ENCODE measurements at regions not wholly inside any gene's neighbourhood (a gene's known extent, or its start where the extent isn't known, plus 50 kb on each side); places are given as distances from the start of the nearest gene placed in this dataset.
"Not testable (repeated sequence)": the region's sequence is repeated elsewhere in the genome, so short reads cannot be mapped to it uniquely, and the experiment has no call there.

DNA sequence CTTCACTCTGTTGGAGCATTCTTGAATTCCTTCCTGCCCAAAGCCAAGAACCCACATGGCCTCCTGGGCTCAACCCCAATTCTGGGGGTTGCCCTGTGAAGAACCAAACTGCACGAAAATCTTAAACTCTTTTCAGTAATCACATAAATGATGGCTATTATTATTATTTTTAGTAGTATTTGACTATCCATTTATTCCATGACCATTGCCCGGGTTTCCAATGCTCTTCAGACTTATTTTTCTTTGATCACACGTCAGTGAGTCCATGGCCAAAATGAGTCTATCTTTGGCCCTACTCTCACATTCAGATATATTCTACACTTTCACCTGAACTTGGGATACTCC, 185.9 kb downstream of the AVL9 start:
- no peak for DNase-seq (ENCODE audit: low spot score)

DNA sequence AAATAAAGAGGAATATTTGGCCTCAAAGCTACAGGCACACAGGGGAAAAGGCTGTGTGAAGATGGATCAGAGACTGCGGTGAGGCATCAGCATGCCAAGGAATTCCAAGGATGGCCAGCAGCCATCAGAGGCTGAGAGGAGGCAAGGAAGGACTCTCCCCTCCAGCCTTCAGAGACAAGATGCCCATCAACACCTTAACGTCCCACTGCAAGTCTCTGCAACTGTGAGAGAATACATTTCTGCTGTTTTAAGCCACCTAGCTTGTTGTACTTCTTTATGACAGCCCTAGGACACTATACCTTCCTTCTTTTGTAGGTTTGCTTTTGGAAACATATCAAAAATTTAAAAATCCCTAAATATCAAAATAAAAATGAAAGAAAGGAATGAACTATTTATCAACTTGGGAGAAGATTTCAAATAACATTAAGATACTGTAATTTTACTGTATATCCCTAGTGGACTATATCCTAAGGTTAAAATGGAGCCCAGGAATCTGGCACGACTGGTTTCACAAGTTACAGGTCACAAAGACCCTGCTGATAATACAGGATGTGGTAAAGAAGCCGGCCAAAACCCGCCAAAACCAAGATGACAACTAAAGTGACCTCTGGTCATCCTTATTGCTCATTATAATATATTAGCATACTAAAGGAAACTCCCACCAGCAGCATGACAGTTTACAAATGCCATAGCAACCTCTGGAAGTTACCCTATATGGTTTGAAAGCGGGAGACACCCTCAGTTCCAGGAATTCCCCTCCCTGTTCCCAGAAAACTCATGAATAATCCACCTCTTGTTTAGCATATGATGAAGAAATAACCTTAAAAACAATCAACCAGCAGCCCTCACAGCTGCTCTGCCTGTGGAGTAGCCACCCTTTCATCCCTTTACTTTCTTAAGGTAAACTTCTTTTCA, 185.2 kb downstream of the AVL9 start:
- no peak for DNase-seq (ENCODE audit: low spot score)

DNA sequence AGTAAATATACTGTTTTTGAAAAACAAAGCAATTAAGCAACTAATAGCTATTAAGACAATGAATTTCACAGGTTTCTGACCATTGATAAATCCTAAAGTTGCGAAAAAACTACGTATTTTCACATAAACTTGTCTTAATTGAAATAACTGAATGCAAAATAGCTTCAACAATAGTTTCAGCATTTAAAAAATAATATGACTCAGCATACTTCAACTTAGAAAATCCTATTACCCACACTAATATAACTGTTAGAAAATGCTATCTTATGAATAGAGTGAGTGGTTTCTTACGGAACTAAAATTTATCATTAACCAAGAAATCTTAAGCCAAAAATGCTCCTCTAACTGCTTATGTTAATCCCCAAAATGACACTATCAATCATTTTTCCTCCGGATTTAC, 183.9 kb downstream of the AVL9 start:
- no peak for DNase-seq (ENCODE audit: low spot score)

- no peak for DNase-seq (ENCODE audit: low spot score)
Measured at GRCh38 chr7:32677593-32677992, 182.3 kb downstream of the AVL9 start.

- no peak for DNase-seq (ENCODE audit: low spot score)
Measured at GRCh38 chr7:32676249-32676941, 181.1 kb downstream of the AVL9 start.

GRCh38 chr7:32673275-32673983, 178.1 kb downstream of the AVL9 start:
- no peak for DNase-seq (ENCODE audit: low spot score)

GRCh38 chr7:32670110-32671025, 175.1 kb downstream of the AVL9 start:
- DNase-seq (ENCODE audit: low spot score), result no peak

GRCh38 chr7:32669173-32669870, 174.0 kb downstream of the AVL9 start:
- DNase-seq (ENCODE audit: low spot score), result not testable (repeated sequence)

DNA sequence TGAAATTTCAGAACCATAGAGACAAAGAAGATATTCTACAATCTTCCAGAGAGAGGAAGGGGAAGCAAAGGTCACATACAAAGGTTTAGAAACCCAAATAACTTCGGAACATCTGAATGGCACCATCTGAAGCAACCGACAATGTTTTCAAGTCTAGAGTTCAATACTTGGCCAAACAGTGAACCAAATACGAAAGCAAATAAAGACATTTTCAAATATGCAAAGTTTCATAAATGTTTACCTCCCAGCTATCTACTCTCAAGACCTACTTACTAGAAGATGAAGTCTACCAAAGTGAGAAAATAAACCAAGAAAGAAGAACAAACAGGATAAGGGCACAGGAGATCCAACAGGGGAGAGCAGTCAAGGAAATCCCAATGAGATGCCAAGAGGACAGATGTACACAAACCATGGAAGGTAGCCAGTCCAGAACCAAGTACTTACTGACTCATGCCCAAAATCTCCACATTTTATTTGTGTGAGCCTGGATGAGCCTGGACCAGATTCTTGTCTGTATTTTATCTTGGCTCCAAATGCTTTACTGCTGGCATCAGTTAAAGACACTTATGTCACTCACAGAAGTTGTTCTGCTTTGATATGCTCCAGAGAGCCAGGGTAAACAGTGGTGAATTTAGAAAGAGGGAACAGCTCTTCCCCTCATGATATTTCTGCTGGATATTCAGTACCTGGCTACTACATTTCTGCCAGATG, 173.3 kb downstream of the AVL9 start:
- DNase-seq (ENCODE audit: low spot score), result not testable (repeated sequence)

- not testable (repeated sequence) for DNase-seq (ENCODE audit: low spot score)
Measured at GRCh38 chr7:32667586-32667985, 172.3 kb downstream of the AVL9 start.

GRCh38 chr7:32663805-32664211, 168.5 kb downstream of the AVL9 start:
- DNase-seq (ENCODE audit: low spot score), result not testable (repeated sequence)

GRCh38 chr7:32662509-32662908, 167.2 kb downstream of the AVL9 start:
- not testable (repeated sequence) for DNase-seq (ENCODE audit: low spot score)

DNA sequence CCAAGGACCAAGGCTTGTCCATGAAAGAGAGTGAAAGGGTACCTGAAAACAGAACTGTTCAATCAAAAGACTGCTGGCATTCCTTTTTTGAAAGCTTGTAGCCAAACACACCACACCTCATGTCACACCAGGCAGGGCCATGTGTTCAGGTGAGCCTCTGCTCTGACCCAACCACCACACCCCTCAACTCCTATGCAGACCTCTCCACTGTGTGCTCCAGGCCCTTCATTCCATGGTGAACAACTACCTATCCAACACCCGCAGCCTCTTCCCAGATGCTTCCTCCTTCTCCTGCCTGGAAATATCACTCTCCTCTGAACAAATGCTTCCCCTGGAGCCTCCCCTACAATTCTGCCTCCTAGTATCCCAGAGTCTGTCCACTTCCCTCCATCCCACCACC, 166.6 kb downstream of the AVL9 start:
- no peak for DNase-seq (ENCODE audit: low spot score)

DNA sequence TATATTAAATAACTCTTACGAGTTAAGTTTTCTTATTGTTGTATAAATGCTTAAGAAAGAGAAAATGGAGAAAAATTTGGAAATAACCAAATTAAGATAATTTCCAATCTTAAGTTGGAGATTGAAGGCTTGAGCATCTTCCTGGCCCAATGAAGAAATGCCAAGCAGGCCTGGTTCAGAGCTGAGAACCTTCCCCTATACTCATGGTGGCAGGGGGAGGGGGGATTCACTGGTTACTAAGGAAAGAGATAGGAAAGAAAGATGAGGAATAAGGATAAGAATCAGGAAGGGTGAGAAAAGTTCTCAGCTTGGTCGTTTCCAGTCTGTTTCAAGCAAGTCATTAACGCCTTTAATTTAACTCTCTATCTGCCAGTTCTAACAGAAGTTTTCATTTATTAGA, 166.2 kb downstream of the AVL9 start:
- DNase-seq (ENCODE audit: low spot score), result no peak

DNA sequence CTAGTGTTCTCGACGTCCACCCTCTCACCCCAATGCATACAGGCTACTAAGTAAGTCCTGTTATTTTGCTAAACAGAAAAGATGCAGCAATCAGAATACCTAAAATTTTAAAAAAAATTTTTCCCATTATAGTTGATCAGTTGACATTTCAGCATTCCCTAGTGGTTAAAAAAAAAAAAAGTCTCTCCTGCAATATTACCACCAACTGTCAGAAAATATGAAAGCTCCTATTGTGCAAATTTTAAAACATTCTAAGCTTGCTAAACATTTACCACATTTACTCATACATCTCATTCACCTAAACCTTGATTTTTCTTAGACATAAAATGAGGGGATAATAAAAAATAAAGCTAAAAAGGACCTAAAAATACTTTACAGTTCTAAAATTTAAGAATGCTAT, 165.6 kb downstream of the AVL9 start:
- DNase-seq (ENCODE audit: low spot score), result no peak

DNA sequence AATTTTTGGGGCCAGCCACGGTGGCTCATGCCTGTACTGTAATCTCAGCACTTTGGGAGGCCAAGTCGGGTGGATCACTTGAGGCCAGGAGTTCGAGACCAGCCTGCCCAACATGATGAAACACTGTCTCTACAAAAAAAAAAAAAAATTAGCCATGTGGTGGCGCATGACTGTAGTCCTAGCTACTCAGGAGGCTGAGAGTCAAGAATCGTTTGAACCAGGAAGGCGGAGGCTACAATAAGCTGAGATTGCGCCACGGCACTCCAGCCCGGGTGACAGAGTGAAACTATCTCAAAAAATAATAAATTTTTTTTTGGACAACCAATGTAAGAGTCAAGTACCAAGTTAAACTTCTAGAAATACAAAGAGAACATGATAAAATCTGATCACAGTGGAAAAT, 164.6 kb downstream of the AVL9 start:
- DNase-seq (ENCODE audit: low spot score), result no peak

GRCh38 chr7:32658467-32658869, 163.2 kb downstream of the AVL9 start:
- DNase-seq (ENCODE audit: low spot score), result no peak

DNA sequence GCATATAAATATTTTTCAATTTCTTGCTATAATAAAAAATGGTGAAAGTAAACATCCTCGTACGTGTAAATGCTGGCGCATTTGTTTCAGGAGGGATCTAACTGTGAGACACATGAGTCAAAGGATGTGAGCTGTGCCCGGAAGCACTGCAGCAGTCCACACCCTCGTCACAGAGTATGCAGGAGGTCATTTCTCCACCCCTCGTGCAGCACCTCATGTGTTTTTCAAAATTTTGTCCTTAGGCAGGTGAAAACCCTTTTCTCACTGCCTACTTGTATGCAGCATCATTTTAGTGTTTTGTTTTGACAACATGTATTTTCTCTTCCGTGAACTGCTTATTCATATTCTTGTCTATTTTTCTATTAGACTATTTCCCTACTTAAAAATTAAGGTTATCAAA, 162.7 kb downstream of the AVL9 start:
- no peak for DNase-seq (ENCODE audit: low spot score)

DNA sequence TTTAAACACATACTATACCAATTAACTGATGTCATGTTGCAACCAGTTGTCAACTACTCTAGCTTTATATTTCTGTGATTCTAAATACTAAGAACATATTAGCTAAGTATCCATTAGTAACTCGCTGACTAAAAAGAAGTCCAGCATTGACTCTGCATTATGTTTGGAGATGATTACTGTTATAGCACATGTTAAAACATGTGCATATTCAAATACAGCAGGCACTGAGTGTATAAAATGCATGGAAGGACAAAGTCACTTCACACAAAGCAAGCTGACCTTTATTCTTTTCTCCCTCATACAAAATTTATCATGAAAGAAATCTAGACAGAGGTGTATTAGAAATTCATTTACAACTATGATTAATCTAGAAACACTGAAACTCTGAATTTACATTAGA, 159.3 kb downstream of the AVL9 start:
- DNase-seq (ENCODE audit: low spot score), result not testable (repeated sequence)

DNA sequence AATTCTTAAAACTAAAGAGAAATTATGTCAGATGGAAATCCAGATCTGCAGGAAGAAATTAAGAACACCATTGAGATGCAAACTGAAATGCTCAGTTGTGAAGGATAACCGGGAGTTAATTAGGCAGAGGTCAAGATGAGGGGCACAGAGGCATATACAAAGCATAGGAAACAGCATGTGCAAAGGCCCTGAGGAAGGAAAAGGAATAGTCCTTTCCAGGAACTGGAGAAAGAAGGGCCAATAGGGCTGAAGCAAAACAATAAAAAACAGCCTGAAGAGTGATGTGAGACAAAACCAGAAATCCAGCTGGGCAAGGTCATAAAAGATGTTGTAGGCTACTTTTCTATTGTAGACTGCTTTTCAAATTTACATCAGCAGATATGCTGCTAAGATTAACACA, 155.1 kb downstream of the AVL9 start:
- not testable (repeated sequence) for DNase-seq (ENCODE audit: low spot score)
